ENCODE measurements at regions not wholly inside any gene's neighbourhood (a gene's known extent, or its start where the extent isn't known, plus 50 kb on each side); places are given as distances from the start of the nearest gene placed in this dataset.
A peak's percentile ranks its signal among the peaks of the same experiment; 100 is the strongest.

GRCh38 chr2:13121096-13121495, 404.4 kb downstream of the TRIB2 start:
- Histone ChIP-seq H4K20me1 (replicated peaks in 1 of 2; ENCODE audit: control insufficient read depth in 1 of 2, insufficient read depth in 2 of 2, low read length in 2 of 2) (no peaks in the 10 kb centered on the region), H2BK120ac (replicated peaks; ENCODE audit: low read depth, low read length) (no peak overlapping the region), H3K4me3 (ENCODE audit: extremely low read depth in 1 of 4, insufficient read depth in 2 of 4, low read depth in 3 of 4, low read length in 4 of 4) (no peak overlapping the region), H3K4ac (replicated peaks; ENCODE audit: insufficient read length, low read depth, low read length) (no peak overlapping the region), H3K23ac (ENCODE audit: insufficient read length) (no peak overlapping the region), H2BK20ac (ENCODE audit: low read length) (no peak overlapping the region), H2BK5ac (ENCODE audit: low read depth, low read length) (no peak overlapping the region), H3K27me3 (replicated peaks in 1 of 4; ENCODE audit: control insufficient read depth in 3 of 4, extremely low read depth in 1 of 4, insufficient read depth in 3 of 4, low read length in 3 of 4) (no peaks in the 10 kb centered on the region), H2BK15ac (ENCODE audit: low read length) (no peak overlapping the region), H4K5ac (ENCODE audit: insufficient read length, low read depth, low read length) (no peak overlapping the region), H3K14ac (ENCODE audit: insufficient read length) (no peak overlapping the region), H3K36me3 (ENCODE audit: control insufficient read depth in 2 of 4, insufficient read depth in 4 of 4, low read length in 3 of 4) (no peaks in the 10 kb centered on the region; a peak in 1 of 8 replicates), H3K18ac (ENCODE audit: extremely low read depth, low read length) (no peak overlapping the region), H4K91ac (replicated peaks; ENCODE audit: insufficient read length, low read length) (no peak overlapping the region), H3K9me3 (ENCODE audit: insufficient read depth in 2 of 2, low read depth in 1 of 2, low read length in 1 of 2) (peaks cover 0 to 7% of the 10 kb centered on the region in 2 experiments; a peak in 1 of 4 replicates), H2AK5ac (ENCODE audit: low read depth, low read length) (no peak overlapping the region), H3K27ac (ENCODE audit: low read depth, low read length) (no peak overlapping the region), H3K56ac (replicated peaks; ENCODE audit: insufficient read length, low read depth, low read length) (no peak overlapping the region), H3K79me1 (ENCODE audit: low read depth, low read length) (no peaks in the 10 kb centered on the region), H2BK12ac (ENCODE audit: low read depth, low read length) (no peak overlapping the region), H3K23me2 (ENCODE audit: low read depth, low read length) (no peaks in the 10 kb centered on the region; the same call in 1 of the 2 replicates), H4K8ac (ENCODE audit: extremely low read depth, insufficient read depth, low read length) (no peak overlapping the region), H2AFZ (ENCODE audit: low read length) (peak overlapping the region; percentile 62; the same call in 1 of the 2 replicates), H3K4me2 (ENCODE audit: insufficient read depth in 1 of 2, low read depth in 2 of 2, low read length in 2 of 2) (no peak overlapping the region), H3K4me1 (replicated peaks in 1 of 4; ENCODE audit: control insufficient read depth in 3 of 4, insufficient read depth in 4 of 4, low read length in 3 of 4) (no peaks in the 10 kb centered on the region), H3K79me2 (ENCODE audit: control insufficient read depth in 1 of 2, insufficient read depth in 2 of 2, low read length in 2 of 2) (no peaks in the 10 kb centered on the region), H3K9ac (replicated peaks in 1 of 4; ENCODE audit: extremely low read depth in 1 of 4, low read depth in 3 of 4, low read length in 3 of 4) (no peak overlapping the region)
- DNase-seq (ENCODE audit: low read depth in 1 of 2, low spot score in 2 of 2): no peak
- 86% methylated on average over 6 of the region's 6 CpGs; no CpG with 5 or more reads in 1 of the 2 experiments for WGBS, 2 experiments (ENCODE audit: extremely low coverage in 1 of 2, insufficient coverage in 1 of 2, insufficient read length in 1 of 2, insufficient replicate concordance in 2 of 2, low coverage in 1 of 2, low lambda C conversion rate in 2 of 2, missing lambda C conversion rate in 1 of 2)
- TF ChIP-seq BACH1 (IDR thresholded peaks at IDR 0.05; ENCODE audit: low read length): no peak
- TF ChIP-seq EZH2 (IDR thresholded peaks at IDR 0.05; ENCODE audit: low read depth, low read length, severe bottlenecking): no peak
- TF ChIP-seq TEAD4 (IDR thresholded peaks at IDR 0.05; ENCODE audit: low read depth, low read length): no peak
- TF ChIP-seq KDM5A (IDR thresholded peaks at IDR 0.05; ENCODE audit: low read length): no peak
- TF ChIP-seq KDM4A (IDR thresholded peaks at IDR 0.05; ENCODE audit: low read depth, low read length, severe bottlenecking): no peak
- no peak for TF ChIP-seq SIRT6 (IDR thresholded peaks at IDR 0.05; ENCODE audit: low read length)
- TF ChIP-seq RXRA (IDR thresholded peaks at IDR 0.05; ENCODE audit: insufficient read depth, low read depth, low read length): no peak
- no peak for FAIRE-seq
- POLR2A ChIA-PET (ENCODE audit: partially characterized antibody): interaction anchor here (0.7 kb wide), 1 partner anchor 974 kb away, joined by 3 read pairs; no protein-coding TSS in a partner anchor
- CTCF ChIA-PET (ENCODE audit: partially characterized antibody): no interaction called here

Measured in H1 (cell line).